OCI-LY3 (cell line): ENCODE measurements at regions not wholly inside any gene's neighbourhood (a gene's known extent, or its start where the extent isn't known, plus 50 kb on each side); places are given as distances from the start of the nearest gene placed in this dataset.

ENCODE experiments used
- H2AFZ ChIP-seq: fragments of 200-600, 300-600 bp; shearing (Covaris generic); 2 replicates; pipeline ENCODE4 v1.6.0; 2014; ENCODE audit warnings: antibody characterized with exemption, low read depth, low read length
- H3K27ac ChIP-seq: fragments of 200-600, 300-600 bp; sonication (generic); 2 replicates; pipeline ENCODE4 v1.5.1; 2014; ENCODE audit warnings: mild to moderate bottlenecking, low read length, moderate library complexity, mixed read lengths
- H3K27me3 ChIP-seq: fragments of 200-600, 300-600 bp; sonication (generic); 2 replicates; pipeline ENCODE4 v1.6.1; 2014; ENCODE audit warnings: low read depth, low read length, mixed read lengths
- H3K36me3 ChIP-seq: fragments of 200-600, 300-600 bp; sonication (generic); replicated peaks from 2 replicates; pipeline ENCODE3; 2014; ENCODE audit warnings: low read depth, low read length, mixed read lengths
- H3K4me1 ChIP-seq: fragments of 300-600, 200-600 bp; sonication (generic); 2 replicates; pipeline ENCODE4 v1.6.1; 2014; ENCODE audit warnings: low read length, mixed read lengths
- H3K4me2 ChIP-seq: fragments of 200-600, 300-600 bp; sonication (generic); 2 replicates; pipeline ENCODE4 v1.6.1; 2014; ENCODE audit warnings: low read length, mixed read lengths
- H3K4me3 ChIP-seq: fragments of 300-600, 200-600 bp; sonication (generic); 2 replicates; pipeline ENCODE4 v1.5.1; 2014; ENCODE audit warnings: antibody characterized with exemption, mild to moderate bottlenecking, low read length, moderate library complexity
- H3K79me2 ChIP-seq: fragments of 300-600, 200-600 bp; shearing (Covaris generic); 2 replicates; pipeline ENCODE4 v1.6.1; 2014; ENCODE audit warnings: mild to moderate bottlenecking, low read length, mixed read lengths
- H3K9ac ChIP-seq: fragments of 300-600, 200-600 bp; shearing (Covaris generic); 2 replicates; pipeline ENCODE4 v1.6.0; 2014; ENCODE audit warnings: mild to moderate bottlenecking, low read length, moderate library complexity
- H3K9me3 ChIP-seq: fragments of 200-600, 300-600 bp; shearing (Covaris generic); 2 replicates; pipeline ENCODE4 v1.6.1; 2014; ENCODE audit warnings: low read length, mixed read lengths; ENCODE audit not compliant: insufficient read depth
- H4K20me1 ChIP-seq: fragments of 200-600, 300-600 bp; sonication (generic); 2 replicates; pipeline ENCODE4 v1.6.1; 2016; ENCODE audit warnings: low read length, mixed read lengths; ENCODE audit not compliant: insufficient read depth
- CTCF ChIP-seq: fragments of 200-600, 300-600 bp; sonication (generic); IDR thresholded peaks from 2 replicates; pipeline ENCODE4 v1.5.1; 2014; ENCODE audit warnings: antibody characterized with exemption, low read length, low read depth
- EZH2phosphoT487 ChIP-seq: fragments of 200-600 bp; shearing (Covaris generic); IDR thresholded peaks from 2 replicates; pipeline ENCODE4 v1.6.1; 2018; ENCODE audit warnings: antibody characterized with exemption, mixed run types, low read depth

GRCh38 chr3:144480416-144480919 lies 508.8 kb downstream of the DIPK2A start:
- TF ChIP-seq CTCF = no peak
- TF ChIP-seq EZH2phosphoT487 = no peak
- H3K27ac ChIP-seq = no peak overlapping the region
- H4K20me1 ChIP-seq = no peaks in the 10 kb centered on the region
- H3K9ac ChIP-seq = no peak overlapping the region
- H3K4me2 ChIP-seq = no peak overlapping the region
- no peak overlapping the region for H2AFZ ChIP-seq
- H3K79me2 ChIP-seq = no peaks in the 10 kb centered on the region
- no peaks in the 10 kb centered on the region for H3K27me3 ChIP-seq
- H3K4me3 ChIP-seq = no peak overlapping the region
- H3K4me1 ChIP-seq = peaks cover 7% of the 10 kb centered on the region; the same call in 1 of the 2 replicates
- H3K9me3 ChIP-seq = no peaks in the 10 kb centered on the region
- H3K36me3 ChIP-seq = no peaks in the 10 kb centered on the region

GRCh38 chr3:144482876-144483275 lies 511.3 kb downstream of the DIPK2A start:
- H3K4me1 ChIP-seq = no peaks in the 10 kb centered on the region
- no peak overlapping the region for H3K9ac ChIP-seq
- H3K27me3 ChIP-seq = no peaks in the 10 kb centered on the region
- no peak overlapping the region for H3K4me3 ChIP-seq
- H3K9me3 ChIP-seq = no peaks in the 10 kb centered on the region
- no peaks in the 10 kb centered on the region for H3K79me2 ChIP-seq
- TF ChIP-seq EZH2phosphoT487 (no peak), CTCF (no peak)
- no peak overlapping the region for H3K27ac ChIP-seq
- no peaks in the 10 kb centered on the region for H4K20me1 ChIP-seq
- no peaks in the 10 kb centered on the region for H3K36me3 ChIP-seq
- H3K4me2 ChIP-seq = no peak overlapping the region
- H2AFZ ChIP-seq = no peak overlapping the region

GRCh38 chr3:144487011-144487410 lies 515.4 kb downstream of the DIPK2A start:
- Histone ChIP-seq H3K4me1 (no peaks in the 10 kb centered on the region), H3K9ac (no peak overlapping the region), H3K36me3 (no peaks in the 10 kb centered on the region), H3K79me2 (no peaks in the 10 kb centered on the region), H3K4me3 (no peak overlapping the region), H3K9me3 (no peaks in the 10 kb centered on the region), H2AFZ (no peak overlapping the region), H3K27me3 (no peaks in the 10 kb centered on the region), H4K20me1 (no peaks in the 10 kb centered on the region), H3K27ac (no peak overlapping the region), H3K4me2 (no peak overlapping the region)
- TF ChIP-seq EZH2phosphoT487 = no peak
- TF ChIP-seq CTCF = no peak

- no peaks in the 10 kb centered on the region for H4K20me1 ChIP-seq
- no peak overlapping the region for H3K9ac ChIP-seq
- no peak for TF ChIP-seq EZH2phosphoT487
- no peak for TF ChIP-seq CTCF
- no peaks in the 10 kb centered on the region for H3K79me2 ChIP-seq
- no peak overlapping the region for H3K27ac ChIP-seq
- H2AFZ ChIP-seq = no peak overlapping the region
- no peaks in the 10 kb centered on the region for H3K9me3 ChIP-seq
- H3K4me1 ChIP-seq = no peaks in the 10 kb centered on the region
- H3K36me3 ChIP-seq = no peaks in the 10 kb centered on the region
- H3K4me3 ChIP-seq = no peak overlapping the region
- H3K27me3 ChIP-seq = no peaks in the 10 kb centered on the region
- H3K4me2 ChIP-seq = no peak overlapping the region
These were observed 517.3 kb downstream of the DIPK2A start for GRCh38 chr3:144488927-144489326.
